Left forelimb (tissue), 1 donor: ENCODE measurements at regions not wholly inside any gene's neighbourhood (a gene's known extent, or its start where the extent isn't known, plus 50 kb on each side); places are given as distances from the start of the nearest gene placed in this dataset.

ENCODE experiments used
- DNase-seq: peaks from one replicate; pipeline ENCODE4 v3.0.0-alpha.2; 2018; ENCODE audit warnings: low spot score

DNA sequence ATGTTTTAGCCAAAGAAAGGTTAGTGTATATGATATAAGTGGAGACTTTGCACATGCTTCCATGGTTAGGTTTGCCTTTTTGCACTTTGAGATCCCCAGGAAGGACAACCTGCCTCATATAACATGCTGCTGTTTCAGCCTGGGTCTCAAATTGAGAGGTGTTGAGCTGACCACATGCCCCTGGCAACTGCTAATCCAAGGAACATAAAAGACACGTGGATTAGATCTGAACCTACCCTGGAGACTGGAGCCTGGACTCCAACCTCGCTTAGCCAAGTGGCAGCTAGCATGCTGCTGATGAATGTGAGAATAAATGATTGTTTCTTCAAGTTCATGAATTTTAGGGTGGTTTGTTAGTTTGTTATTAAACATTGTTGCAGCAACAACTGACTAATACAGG is 301.8 kb upstream of the TBC1D5 start:
- DNase-seq, result no peak

DNA sequence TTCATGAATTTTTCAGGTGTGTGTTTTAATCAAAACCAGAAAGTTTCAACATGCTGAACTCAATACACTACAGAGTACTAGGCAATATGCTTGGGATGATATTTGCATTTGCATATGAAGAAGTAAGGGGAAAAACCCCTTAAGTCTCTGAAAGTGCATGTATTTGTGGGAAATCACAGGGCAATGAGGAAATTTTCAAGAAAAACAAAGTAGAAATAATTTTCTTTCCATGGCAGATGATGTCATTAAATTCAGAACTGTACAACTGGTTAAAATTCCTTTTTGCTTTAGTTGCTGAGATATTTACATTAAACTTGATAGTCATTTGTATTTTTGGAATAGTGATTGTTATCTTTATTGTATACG is 294.0 kb upstream of the TBC1D5 start:
- DNase-seq, result no peak

DNA sequence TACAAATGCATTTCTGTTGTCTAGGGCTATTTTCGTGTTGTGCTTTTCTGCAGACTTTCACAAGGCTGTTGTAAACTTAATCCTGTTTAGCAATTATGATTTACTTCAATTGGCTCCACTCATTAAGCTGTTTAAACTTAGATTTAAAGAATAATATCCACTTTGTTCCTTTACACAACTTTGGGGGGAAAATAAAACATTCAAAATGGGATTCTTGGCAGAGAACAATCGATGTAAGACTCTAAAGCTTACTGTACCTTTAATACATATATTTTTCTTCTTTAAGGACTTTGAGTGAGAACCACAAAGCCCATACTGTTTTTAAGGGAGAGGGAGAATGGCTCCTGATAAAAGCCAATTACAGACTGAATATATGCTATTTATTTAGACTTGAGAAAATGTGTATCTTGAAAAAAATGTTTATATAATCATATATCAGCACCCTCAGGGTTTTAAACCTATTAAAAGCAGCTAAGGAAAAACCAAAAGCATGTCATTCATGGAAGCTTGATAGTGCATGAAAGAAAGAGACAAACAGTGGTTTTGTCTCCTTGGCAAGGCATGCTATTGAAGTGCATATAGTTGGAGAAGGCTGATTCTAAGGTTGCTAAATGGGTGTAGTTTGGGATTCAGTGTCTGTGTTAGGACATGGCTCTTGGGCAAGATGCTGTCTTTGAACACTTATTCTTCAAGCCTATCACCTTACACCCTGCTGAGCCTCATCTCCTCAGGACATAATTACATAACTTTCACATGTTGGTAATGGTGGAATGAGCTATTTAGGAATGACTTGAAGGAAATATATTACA is 293.4 kb upstream of the TBC1D5 start:
- no peak for DNase-seq

DNA sequence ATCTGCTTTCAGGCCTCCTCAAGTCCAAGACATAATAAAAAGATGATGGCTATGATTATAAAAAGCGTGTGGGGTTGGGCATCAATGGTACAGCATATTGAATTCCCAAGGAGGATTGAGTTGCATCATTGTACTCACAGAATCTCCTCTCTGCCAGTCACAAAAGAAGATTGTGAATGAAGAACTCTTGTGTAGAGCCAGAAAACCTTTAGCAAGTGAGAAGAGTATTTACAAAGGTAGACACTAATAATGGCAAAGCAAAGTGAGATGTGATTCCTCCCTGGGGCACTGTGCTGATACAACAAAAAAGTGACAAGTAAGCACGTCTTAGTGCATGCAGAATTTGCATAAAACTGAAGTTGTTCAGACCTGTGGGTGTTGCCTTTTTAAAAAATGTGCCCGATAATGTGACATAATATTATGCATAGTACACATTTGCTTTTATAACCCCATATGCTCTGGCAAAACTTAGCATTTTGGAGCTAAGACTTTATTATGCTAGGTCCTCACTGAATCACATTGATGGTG is 291.2 kb upstream of the TBC1D5 start:
- DNase-seq, result no peak

DNA sequence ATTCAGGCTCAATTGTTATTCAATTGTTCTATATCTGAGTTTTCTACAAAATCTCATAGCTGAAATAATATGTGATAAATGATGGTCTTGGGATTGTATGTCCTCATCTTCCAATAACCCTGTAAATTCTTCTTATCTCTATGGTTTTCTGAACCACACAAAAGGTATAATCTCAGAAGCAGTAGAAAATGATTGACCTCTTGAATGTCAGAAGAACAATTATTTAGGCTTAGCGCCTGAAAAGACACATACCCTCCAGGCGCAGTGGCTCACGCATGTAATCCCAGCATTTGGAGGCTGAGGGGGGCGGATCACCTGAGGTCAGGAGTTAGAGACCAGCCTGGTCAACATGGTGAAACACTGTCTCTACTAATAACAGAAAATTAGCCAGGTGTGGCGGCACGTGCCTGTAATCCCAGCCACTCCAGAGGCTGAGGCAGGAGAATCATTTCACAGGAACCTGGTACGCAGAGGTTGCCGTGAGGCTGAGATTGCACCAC is 288.0 kb upstream of the TBC1D5 start:
- DNase-seq, result no peak

DNA sequence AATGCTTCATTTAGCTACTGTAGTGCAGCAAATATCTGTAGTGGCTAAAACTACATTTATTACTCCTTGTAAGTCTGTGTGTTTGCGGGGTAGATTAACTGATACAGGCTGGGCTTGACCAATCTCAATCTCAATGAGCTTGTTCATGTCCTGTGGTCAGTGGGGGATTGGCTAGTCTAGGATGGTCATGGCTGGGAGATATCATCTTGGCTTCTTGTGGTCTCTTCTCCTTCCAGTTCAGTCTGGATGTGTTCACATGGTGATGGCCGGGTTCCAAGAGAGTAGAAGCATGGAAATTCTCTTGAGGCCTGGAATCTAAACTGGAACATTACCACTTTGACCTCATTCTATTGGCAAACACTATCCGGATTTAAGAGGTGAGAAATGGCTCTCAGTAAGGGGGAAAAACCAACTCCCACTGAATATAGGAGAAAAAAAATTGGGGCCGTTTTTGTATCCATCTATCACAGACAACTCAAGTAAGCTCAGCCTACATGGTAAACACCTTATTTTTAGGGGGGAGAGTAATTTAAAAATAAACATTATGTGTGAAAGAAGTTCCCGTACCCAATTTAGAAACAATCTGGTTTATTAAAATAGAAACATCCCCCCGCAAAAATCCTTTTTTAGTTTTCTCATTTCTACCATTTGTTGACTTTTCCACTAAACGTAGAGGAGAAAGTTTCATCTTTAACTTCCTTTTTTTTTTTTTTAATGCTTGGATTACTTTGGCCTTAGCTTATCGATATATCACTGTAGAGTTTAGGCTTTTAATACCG is 284.9 kb upstream of the TBC1D5 start:
- DNase-seq, result no peak

DNA sequence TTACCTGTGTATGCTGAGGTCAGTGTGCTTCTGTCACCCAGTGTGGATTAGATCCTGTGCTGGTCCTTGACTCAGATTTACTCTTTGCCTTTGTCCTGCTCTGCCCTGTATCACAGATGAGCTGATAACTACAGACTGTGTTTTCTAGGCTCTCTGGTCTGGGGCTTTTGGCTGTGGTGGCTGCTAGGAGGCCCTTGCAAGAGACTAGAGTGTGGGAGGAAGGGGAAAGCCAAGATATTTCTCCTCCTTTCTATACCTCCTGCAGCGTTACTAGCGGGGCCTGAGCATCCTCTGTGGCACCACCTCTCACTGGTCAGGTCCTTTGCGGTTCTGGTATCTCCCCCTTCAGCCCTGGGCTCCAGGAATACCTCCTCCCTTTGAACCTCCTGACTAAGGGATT is 282.3 kb upstream of the TBC1D5 start:
- DNase-seq, result no peak

DNA sequence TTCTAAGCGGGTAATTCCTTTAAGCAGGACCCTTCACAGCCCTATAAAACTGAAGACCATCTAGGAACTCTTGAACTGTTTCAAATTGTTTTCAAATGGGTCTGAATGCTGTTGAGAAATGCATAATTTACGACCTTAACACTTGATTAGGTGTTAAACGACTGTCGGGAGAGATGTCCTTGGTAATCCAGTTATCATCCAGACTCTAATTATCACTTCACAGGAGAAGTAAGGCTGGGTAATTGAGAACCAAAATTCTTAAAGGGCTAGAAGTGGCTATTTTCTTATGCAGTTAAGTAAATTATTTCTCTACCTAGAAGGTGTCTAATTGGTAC is 276.7 kb upstream of the TBC1D5 start:
- no peak for DNase-seq

DNA sequence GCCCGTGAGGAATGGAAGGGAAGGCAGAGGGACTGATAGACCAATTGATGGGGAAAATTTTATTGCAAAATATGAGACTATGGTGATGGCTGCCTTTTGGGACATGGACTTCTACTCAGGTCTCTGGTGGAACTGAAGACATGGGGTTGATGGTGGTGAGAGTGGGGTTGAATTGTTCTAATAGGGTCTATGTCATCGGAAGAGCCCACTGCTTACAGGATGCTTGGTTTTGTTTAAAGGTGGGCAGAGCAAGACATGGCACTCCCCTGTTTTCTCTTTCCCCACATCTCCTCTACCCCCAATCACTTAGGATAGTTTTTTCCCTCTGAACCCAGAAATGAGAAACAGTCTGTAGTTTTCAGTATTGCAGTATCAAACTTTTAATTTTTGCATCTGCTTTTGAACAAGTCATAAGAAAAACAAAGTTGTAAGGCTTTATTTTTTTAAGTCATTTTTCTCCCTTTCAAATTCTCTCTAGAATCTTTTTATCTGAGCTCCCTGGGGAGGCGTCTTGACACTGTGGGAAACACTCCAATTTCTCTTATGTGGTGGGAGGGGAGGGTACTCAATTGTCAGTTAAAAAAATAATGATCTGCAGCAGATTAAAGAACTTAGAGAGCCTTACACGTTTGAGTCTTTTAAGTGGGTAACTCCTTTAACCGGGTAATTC is 276.2 kb upstream of the TBC1D5 start:
- DNase-seq, result no peak

DNA sequence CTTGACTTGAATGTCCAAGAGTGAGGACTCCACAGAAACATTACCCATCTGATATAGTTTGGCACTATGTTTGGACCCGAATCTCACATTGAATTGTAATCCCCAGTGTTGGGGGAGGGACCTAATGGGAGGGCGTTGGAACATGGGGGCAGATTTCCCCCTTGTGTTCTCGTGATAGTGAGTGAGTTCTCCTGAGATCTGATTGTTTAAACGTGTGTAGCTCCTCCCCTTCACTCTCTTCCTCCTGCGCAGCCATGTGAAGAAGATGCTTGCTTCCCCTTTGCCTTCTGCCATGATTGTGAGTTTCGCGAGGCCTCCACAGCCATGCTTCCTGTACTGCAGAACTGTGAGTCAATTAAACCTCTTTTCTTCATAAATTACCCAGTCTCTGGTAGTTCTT is 273.9 kb upstream of the TBC1D5 start:
- no peak for DNase-seq

DNA sequence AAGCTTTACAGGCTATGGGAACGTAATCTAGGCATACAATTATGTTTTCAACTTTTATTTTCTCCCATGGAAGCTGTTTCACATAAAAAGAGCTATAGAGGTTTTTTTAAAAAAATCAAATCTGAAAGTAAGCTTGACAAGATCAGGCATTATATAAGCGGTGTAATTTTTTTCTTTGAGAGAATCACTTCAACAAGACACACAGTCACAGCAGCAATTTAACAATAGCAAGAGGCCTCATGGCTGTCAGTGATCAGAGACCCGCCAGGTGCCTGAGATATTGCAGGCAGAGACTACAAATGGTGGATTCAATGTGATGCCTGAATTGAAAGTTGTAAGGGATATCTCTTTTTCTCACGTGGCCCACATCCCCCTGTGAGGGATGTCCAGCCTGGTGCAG is 270.5 kb upstream of the TBC1D5 start:
- DNase-seq, result no peak

DNA sequence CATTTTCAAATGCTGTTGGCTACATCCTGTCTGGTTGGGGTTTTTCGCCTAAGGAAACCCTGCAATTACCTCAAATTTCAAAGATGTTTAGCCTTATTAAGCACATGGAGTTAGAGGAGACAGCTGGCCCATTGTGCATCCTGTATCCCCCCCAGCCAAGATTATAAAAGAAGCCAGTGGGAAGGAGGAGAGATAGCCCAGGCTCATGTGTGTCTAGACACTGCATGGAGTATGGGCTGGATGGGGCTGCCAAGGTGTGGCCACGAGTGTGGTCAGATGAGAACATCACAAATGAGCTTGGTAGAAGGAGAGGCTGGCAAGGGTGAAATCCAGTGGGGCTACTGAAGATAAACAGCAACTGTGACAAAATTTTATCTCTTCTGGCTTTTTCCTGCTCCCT is 270.0 kb upstream of the TBC1D5 start:
- DNase-seq, result no peak

DNA sequence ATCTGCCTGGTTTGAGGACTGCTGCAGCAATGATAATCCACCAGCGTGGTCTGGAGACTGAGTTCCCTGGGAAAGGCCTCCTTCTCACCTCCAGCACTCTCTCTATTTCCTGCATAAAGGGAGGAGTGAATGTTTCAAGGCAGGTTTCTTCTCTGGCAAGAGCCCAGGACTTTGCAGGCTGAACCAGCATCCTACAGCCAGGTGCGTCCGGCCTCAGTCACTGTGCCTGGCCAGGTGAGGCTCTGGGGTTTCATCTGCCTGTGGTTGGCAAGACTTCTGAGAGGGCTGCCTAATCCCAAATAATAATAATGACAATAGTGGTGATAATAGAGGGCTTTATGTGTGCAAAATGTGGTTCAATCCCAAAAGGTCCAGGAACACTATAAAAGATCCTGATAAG is 269.0 kb upstream of the TBC1D5 start:
- no peak for DNase-seq

DNA sequence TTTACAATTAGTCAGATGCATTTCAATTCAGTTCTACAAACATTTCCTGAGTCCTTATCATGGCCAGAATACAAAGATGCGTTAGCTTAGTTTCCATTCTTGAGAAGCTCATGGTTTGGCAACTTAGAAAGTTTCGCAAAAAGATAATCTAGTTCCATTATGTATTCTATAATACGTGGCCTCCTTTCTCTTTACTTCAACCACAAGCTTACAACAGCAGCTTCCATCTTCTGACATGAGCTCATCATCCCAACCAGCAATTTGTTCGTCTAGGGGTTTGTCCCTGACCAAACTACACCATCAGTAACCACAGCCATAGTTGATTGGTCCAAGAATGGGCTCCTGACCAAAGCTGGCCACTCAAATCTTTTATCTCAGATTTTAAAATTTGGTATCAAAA is 267.6 kb upstream of the TBC1D5 start:
- DNase-seq, result no peak

DNA sequence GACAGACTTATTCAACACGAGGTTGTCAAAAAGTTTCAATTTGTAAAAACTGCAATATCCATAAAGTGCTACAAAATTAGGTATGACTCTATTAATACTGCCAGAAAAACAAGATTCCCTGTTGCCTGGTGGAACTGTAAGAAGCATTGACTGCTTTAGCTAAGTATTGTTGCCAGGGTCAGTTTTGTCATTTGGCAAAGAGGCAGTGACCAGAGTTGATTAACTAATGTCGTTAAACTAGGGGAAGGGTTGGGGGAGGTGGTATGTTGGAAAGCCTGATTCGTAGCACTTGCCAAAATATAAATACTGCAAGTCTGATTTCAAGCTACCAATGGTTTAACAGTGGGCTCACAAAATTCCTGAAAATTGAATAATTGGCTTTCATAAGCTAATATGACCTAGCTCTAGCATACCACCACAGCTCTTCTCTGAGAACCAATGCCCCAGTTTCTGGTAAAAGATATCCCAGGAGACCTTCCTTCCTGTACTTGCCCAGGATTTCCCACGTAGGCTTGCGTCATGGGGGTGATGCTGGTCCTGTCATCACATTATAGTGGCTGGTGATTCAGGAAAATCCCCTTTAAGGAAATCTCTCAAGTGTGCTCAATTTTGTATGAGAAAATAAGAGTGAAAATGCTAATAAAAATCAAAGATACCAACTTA is 266.4 kb upstream of the TBC1D5 start:
- no peak for DNase-seq

DNA sequence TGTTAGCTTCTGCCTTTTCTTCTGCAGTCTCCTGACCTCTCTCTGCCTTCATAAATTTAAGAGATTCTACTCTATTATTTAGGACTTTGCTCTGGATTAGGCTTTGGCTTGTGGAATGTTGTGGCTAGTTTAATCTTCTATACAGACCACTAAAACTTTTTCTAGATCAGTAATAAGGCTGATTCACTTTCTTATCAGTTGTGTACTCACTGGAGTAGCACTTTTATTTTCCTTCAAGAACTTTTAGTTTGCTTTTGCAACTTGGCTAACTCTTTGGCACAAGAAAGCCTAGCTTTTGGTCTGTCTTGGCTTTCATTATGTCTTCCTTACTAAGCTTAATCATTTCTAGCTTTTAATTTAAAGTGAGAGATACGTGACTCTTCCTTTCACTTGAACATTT is 265.5 kb upstream of the TBC1D5 start:
- DNase-seq, result no peak

DNA sequence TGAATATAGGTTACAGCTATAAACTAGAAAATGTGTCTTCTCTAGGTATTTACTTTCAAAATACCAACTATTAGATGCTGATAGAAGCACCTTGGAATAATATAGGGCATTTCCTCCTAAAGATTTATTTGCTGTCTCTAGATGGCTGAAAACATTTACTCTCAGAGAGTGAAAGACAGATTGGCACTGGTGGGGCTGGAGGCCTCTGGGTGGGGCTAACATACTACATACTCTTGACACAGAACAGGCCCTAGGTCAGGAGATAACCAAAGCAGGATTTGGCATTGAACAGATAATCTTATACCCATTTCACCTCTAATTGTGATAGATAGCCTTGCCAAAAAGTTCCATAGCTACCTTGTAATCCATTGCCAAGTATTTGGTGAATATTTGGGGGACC is 253.3 kb upstream of the TBC1D5 start:
- DNase-seq, result no peak

DNA sequence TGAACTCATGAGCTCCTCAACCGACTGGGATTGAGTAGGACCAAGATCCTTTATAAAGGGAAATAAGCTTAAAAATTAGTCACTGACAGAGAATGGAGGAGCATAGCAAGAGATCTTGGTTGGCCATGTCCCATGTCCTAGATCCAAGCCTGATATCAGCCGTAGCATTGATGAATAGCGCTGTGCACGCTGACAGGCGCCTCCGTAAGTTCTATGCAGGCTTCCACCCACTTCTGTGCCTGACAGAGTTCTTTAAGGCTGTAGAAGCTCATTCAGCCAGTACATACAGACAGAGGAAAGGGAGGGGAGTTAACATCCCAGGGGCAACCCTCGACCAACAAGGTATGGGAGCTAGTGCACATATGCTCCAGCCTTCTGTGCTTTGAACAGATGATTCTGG is 251.7 kb upstream of the TBC1D5 start:
- no peak for DNase-seq

DNA sequence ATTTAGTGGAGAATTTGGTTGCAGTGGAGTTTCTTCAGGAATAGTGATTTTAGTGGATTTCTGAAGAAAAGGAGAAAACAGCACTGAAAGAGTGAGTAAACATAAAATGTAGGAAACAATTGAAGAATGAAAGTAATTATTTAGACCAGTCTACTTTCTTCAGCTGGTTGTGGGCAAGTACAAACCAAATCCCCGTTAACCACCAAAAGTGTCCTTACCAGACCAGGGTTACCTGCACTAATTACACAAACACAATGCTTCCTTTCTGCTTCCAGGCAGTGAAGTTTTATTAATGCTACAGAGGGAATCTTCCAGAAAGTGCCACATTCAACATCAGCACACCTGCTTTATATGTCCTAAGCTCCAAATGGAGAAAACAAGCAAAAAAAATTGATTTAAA is 248.0 kb upstream of the TBC1D5 start:
- DNase-seq, result no peak

DNA sequence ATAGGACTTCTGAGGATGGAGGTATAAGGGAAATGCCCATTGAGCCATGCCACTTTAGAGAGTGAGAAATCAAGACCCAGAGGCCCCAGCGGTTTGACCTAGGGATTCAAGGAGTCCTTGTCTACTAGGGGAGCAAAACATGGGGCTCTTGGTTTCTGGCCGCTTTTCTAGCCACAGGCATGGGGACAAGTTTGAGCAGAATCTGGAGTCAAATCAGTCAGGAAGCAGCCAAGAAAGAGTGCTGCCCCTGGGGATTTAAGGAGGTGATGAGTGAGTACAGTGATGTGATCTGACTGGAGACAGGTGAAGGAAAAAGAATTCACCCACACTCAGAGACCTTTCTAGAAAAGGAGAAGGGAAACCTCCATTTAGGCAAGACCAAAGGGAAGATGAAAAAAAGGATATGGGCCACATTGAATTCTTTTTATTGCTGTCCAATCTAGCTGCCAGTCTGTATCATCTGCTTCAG is 244.0 kb upstream of the TBC1D5 start:
- DNase-seq, result no peak

DNA sequence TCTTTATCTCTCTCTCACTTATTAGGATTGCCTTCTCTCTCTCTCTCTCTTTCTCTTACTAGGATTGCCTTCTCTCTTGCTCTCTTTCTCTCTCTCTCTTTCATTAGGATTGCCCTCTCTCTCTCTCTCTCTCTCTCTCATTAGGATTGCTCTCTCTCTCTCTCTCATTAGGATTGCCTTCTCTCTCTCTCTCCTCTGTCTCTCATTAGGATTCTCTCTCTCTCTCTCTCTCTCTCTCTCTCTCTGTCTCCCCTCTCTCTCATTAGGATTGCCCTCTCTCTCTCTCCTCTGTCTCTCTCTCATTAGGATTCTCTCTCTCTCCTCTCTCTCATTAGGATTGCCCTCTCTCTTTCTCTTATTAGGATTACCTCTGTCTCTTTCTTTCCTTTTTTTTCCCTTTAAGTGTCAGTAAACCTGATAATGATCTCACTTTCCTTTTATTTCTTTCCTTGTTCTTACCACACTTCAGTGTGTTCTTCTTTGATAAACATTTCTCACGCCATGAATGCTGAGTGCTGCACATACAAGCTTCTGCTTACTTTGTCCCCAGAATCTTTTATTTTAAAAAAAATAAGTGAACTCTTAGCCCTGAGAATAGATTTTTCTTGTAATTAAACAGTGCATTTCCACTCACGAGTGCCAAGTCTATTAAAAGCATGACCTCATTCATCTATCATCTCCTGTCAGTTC is 243.4 kb upstream of the TBC1D5 start:
- DNase-seq, result no peak

DNA sequence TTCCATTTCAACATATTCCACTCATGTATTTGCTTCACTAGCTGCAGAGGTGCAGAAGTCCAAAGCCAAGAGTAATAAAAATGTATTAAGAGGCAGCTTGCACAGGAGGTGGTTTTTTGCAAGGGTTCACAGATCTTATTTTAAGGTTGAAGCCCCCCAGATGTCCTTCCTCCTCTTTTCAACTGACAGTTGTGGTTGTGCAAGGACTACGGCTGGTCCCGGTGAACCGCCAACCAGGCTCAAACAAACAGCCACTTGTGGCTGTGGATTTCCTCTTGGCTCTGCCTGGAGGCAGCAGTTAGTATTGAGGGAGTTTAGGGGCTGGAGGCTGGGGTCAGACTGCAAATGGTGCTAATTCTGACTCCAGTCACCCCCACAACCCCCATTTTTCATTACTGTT is 240.7 kb upstream of the TBC1D5 start:
- no peak for DNase-seq
